GM21723 (cell line): ENCODE measurements at regions not wholly inside any gene's neighbourhood (a gene's known extent, or its start where the extent isn't known, plus 50 kb on each side); places are given as distances from the start of the nearest gene placed in this dataset.

Experiments
- ATAC-seq: cut with Tn5 transposase; IDR thresholded peaks from one replicate; pipeline ENCODE4 v1.9.1; 2021; ENCODE audit warnings: mild to moderate bottlenecking, moderate library complexity; ENCODE audit not compliant: unreplicated experiment

- no peak for ATAC-seq
Observed at GRCh38 chr5:173557123-173557903, 59.1 kb downstream of the BOD1 start.

- no peak for ATAC-seq
Observed at GRCh38 chr5:173556142-173557028, 60.1 kb downstream of the BOD1 start.

DNA sequence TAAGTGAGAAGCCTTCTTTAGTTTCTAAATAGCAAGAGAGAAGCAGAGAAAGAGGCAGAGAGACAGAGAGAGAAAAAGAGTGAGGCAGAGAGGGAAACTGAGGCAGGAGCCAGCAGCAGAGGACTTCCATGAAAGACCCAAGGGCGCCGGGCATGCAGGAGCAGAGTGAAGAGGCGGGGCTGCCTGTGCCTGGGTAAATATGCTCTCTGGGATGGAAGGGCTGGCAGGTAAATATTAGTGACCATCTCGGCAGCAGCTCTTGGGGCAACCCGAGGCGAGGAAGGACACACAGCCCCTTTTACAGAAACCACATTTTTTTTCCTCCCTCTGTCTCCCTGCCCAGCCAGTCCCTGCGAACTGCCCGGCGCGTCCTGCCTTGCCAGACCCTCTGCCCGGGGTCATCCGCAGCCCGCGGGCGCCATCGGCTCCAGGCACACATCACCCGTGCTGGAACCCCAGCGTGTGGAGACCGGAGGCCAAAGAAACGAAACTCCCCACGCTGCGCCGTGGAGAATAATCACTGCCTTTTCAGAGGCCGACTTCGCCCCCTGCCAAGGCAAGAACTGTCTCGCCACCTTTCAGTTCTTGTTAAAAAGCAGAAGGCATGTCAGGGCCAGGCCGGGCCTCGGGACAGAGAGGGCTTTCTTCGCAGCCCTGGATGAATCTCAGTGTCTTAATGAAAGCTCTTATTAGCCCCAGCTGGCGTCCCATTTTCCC is 61.3 kb downstream of the BOD1 start:
- no peak for ATAC-seq

DNA sequence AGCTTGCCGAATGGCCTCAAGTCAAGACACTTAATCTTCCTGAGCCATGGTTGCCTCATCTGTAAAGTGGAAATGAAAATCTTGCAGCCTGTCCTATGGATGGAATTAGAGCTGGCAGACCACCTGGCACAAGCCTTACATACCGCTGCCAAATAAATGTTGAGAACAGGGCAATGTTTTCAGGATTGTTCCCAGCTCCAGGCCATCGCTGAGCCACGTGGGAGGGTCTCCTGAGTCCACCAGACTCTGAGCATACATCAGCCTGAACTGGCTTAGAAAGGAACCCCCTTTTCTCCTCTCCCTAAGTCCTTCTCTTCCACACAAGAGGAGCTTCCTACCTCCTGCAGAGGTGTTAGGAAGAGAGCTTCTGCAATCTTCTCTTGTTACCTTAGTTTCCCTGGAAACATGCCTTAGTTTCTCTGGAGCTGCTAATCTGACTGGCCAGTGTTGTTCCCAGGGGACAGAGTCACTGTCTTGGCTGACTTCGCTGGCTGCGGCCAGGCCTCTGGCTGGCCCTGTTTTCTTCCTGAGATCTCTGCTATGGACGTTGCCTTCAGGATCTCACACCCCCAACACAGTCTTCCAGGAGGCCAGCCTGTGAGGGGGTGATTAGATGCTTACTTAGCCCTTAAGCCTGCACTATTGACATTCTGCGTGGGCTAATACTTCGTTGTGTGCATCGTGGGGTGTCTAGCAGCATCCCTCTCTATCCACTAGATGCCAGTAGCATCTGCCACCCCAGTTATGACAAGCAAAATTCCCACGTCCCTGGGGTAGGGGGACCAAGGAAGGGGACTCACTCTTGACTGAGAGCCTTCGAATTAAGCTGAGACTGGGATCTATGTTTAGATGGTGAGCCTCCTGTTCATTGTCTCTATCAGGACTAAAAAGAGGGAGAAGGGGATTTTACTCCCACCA is 62.2 kb downstream of the BOD1 start:
- ATAC-seq: no peak

- no peak for ATAC-seq
Observed at GRCh38 chr5:173550641-173551040, 65.8 kb downstream of the BOD1 start.

- ATAC-seq: no peak
Observed at GRCh38 chr5:173549644-173550043, 66.8 kb downstream of the BOD1 start.

GRCh38 chr5:173547579-173547978 is 68.9 kb downstream of the BOD1 start:
- peak; percentile 81 for ATAC-seq

GRCh38 chr5:173542964-173543363 is 73.5 kb downstream of the BOD1 start:
- no peak for ATAC-seq

- no peak for ATAC-seq
Observed at GRCh38 chr5:173542159-173542558, 74.3 kb downstream of the BOD1 start.

DNA sequence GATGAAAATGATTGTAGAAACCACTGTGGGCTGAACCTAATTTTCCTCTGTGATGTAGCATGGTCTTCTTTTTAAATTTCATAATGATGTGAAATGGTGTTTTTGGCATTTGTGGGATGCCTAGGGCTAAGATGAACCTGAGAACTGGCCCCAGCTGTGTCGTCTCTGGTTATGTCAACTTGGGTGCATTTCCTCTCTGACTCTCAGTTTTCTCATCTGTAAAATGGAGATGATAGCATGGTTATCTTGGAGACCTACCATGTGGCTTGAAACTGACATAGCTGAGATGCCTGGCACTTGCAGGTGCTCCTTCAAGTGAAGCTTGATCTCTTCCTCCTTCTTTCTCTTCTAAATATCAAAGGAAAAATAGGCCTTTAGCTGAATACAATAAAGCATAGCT is 77.8 kb downstream of the BOD1 start:
- no peak for ATAC-seq

DNA sequence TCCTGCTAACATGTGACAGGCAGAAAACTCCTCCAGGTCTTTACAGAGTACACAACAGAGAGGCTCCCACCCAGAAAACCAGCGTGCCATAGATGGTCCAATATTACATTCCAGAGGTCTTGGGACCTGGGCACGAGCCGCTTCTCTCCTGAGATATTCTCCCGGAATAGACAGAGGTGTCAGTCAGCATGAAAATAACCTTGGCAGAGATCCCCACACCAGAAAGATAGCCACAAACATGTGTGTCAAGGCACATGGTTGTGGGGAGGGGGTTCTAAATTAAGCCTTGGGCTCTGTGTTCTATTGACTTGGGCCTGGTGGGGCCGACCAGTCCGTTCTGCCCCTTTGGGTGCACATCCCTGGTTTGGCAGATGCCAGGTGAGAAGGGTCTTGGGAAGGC is 78.4 kb downstream of the BOD1 start:
- ATAC-seq: no peak

GRCh38 chr5:173537228-173537627 is 79.2 kb downstream of the BOD1 start:
- no peak for ATAC-seq

GRCh38 chr5:173535976-173536639 is 80.3 kb downstream of the BOD1 start:
- no peak for ATAC-seq

DNA sequence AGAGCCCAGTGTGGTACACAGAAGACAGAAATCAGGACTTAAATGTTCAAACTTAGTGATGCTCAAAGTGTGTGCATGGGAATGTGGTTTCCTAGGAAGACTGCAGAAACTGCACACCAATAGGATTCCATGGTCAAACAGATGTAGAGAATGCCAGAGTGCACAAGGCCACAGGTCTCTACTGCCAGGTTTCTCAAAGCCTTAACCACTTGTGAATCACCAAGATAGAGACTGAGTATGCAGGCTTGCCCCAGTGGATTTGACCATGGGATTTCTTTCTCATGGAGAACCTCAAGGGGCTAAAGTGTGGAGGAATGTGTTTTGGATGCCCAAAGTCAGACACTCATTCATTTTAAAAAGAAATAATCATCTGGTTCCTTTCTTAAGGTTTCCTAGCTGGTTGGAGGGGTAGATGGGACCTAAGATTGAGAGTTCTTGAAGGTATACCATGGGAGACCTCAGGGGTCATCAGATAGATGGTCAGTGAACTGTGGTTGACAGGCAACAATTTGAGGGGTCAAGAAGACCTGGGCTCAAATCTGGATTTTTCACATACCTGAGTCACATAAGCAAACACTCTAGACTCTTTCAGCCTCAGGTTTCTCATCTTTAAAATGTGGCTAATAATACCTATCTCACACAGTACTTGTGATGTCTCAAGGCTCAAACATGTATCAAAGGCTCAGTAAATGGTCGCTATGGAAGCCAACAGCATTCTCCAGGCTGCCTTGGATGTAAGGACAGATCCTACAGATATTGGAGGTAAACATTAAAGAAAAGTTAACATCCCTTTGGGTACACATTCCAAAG is 81.1 kb downstream of the BOD1 start:
- ATAC-seq: no peak

DNA sequence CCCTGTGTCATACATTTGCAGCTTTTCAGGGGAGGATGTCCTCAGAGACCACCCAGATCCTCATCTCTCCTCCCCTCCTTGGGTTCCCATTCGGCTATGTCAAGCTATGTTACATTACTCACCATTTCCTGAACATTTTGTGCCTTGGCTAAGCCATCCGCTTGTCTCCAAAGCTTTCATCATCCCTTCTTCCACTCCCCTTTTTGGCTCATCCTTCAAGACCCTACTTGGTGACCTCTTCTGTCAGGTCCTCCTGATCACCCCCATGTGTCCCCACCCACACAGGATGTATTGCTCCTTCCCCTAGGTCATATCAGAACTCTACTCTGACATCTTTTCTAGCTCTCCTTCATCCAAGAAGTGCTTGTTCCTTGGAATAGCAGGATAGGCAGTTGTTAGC is 81.8 kb downstream of the BOD1 start:
- ATAC-seq: no peak

- no peak for ATAC-seq
Observed at GRCh38 chr5:173534031-173534430, 82.4 kb downstream of the BOD1 start.

DNA sequence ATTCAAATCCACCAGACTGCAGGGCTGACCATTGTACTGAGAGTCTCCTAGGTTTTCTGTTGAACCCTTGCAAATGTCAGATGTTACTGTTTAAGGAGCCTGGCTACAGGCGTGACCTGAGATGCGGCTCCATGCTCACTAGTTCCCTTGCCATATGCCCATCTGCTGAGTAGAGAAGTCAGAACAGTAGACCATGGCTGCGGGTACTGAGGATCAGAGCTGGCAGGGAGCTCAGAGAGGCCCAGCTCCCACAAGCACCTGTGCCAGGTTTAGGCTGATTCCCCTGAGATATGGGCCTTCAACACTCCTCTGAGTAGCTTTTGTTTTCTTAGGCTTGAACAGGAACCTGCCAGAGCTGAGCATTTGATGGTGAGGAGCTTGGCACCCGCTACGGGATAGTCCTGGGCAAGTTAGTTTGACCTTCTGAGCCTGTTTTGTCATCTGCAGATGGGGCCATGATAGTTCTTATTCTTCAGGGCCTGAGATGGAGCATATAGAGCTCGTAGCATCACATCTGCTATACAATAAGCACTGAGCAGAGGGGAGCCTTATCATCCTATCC is 83.7 kb downstream of the BOD1 start:
- no peak for ATAC-seq

DNA sequence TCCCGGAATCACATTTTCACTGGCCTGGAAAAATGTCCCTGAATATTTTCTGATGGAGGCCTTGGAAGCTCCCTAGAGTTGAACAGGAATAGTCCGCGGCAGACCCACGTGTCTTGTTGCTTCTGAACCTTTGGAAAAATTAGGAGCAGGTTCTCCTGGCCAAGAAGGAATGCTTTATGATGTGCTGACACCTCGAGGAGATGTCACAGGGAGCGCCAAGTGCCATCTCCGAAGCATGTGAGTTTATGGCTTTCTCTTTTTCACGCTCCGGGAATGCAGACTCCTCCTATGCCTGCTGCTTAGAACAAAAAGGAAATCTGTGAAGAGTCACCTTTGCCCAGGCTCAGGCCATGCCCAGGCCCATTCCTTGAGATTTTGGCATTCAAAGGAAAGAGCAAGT is 84.6 kb downstream of the BOD1 start:
- no peak for ATAC-seq

GRCh38 chr5:173530547-173530946 is 85.9 kb downstream of the BOD1 start:
- no peak for ATAC-seq
